HG03354 (cell line): ENCODE measurements at regions not wholly inside any gene's neighbourhood (a gene's known extent, or its start where the extent isn't known, plus 50 kb on each side); places are given as distances from the start of the nearest gene placed in this dataset.

Experiments used
- ATAC-seq: cut with Tn5 transposase; IDR thresholded peaks from one replicate; pipeline ENCODE4 v1.9.1; 2021; ENCODE audit warnings: mild to moderate bottlenecking; ENCODE audit not compliant: unreplicated experiment, poor library complexity, severe bottlenecking

DNA sequence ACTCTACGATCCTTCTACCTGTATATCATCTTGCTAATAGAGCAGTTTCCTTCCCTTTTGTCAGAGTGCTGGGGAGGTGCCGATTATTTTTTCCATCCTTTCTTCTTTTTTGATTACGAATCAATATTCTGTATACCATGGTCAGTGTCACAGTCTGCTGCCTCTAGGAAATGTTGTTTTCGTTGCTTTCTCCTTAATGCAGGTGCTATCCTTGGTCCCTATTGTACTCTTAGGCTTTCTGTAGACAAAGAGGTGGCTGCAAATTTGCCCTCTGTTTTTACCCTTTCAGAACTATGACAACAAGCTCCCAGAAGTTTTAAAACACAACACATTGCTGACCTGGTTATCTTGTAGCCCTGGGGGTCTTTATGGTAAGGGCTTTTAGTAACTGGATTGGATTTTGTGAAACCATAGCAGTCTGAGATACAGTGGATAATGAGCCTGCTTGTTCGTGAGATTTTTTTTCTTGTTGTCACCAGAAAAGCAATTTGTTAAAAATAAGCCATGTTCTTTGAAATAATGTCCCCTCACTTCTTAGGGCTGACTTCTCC is 430.3 kb upstream of the TPM1 start:
- ATAC-seq, result no peak

DNA sequence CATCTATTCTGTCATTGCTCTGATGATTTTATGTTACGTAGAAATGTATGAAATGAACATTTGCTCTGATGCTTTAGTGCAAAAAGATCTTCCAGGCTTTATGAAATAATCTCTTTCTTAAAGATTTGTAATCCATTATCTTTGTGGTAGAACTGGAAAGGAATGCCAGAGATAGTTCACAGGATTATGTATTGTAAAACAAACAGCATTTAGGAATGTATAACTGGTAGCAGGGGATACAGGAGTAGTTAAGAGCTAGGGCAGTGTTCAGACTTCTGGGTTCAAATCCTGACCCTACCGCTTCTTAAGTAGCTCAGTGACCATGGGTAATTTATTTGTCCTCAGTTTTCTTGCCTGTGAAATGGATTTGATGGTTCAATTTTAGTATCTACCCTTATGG is 429.8 kb upstream of the TPM1 start:
- no peak for ATAC-seq

DNA sequence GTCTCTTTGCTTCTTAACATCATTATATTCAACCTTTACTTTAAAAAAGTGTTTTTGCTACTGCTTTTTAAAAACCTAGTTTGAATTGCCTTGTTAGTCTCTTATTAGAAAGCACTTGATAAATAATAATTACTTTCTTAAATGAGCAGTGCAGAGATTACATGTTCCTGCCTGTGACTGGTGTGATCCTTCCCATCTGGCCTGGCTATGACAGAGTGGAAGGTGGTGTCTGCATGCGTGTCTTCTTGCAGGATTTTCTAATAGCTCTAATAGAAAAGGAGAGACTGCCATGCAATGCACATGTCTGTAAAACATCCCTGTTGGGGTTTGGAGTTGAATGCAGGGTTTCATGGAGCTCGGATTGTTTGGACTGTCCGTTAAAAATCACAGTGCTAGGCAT is 425.8 kb upstream of the TPM1 start:
- ATAC-seq, result no peak

GRCh38 chr15:62617741-62618140 is 424.8 kb upstream of the TPM1 start:
- ATAC-seq, result no peak

DNA sequence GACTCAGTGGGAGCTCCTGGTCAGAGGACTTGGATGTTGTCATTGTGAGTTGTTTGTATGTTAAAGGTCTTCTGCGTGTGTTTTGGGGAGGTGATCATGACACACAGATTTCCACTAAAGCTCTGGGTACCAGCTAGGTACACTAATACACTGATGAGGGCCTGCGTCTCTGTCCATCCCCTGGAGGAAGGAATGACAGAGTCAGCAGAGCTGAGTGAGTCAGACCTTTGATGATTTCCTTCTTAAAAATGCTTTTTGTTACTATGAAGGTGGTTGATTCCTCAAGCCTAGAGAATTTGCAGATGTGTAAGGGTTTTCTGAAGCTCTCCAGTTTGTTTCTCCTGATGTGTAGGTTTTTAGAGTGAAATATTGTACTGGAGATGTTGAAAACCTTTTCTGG is 424.1 kb upstream of the TPM1 start:
- no peak for ATAC-seq

- no peak for ATAC-seq
Measured at GRCh38 chr15:62618846-62619504, 423.6 kb upstream of the TPM1 start.

DNA sequence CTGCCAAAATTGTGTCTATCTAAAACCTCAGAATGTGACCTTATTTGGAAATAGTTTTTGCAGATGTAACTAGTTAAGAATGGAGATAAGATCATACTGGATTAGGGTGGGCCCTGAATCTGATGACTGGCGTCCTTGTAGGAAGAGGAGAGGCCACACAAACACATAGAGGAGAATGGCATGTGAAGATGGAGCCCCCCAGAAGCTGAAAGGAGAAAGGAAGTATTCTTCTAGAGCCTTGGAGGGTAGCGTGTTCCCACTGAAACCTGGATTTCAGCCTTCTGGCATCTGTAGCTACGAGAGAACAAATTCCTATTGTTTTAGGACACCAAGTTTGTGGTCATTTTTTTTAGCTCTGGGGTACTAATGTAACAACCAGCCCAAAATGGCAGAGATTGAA is 423.0 kb upstream of the TPM1 start:
- no peak for ATAC-seq

GRCh38 chr15:62622775-62623174 is 419.8 kb upstream of the TPM1 start:
- ATAC-seq, result no peak

DNA sequence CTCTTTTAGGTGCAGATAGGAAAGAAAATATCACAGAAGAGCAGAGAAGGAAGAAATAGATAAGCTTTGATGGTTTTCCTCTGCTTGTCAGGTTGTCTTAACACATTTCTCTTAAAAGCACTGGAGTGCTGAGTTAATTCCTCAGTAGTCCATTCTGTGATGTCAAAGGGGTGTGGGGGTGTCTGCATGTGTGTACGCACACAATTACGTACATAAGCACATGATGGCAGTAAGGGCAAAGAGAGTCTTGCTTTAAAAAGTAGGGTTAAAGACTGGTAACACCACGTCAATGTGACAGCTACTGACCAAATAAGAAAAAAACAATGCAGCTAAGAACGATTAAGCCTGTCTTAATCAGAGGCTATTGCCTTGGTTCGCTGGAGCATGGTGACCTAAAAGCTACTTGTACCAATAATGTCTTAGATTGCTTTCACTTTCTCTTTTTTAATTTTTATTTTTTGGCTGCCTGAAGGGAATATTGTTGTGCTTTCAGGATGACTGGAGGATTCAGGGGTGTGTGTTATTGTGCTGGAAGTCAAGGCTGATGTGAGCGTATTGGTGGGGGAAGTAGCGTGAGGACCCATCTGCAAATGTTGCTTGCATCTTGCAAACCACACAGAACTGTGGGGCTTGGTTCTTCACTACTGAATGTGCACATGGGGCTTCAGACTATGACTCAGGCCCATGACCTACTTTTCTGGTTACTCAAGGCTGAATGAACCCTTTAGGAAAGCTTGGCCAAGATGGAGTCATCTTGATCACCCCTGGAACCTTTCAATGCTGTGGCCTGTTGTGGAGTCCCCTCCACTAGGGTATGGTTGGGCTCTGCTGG is 417.8 kb upstream of the TPM1 start:
- ATAC-seq, result peak; percentile 72

DNA sequence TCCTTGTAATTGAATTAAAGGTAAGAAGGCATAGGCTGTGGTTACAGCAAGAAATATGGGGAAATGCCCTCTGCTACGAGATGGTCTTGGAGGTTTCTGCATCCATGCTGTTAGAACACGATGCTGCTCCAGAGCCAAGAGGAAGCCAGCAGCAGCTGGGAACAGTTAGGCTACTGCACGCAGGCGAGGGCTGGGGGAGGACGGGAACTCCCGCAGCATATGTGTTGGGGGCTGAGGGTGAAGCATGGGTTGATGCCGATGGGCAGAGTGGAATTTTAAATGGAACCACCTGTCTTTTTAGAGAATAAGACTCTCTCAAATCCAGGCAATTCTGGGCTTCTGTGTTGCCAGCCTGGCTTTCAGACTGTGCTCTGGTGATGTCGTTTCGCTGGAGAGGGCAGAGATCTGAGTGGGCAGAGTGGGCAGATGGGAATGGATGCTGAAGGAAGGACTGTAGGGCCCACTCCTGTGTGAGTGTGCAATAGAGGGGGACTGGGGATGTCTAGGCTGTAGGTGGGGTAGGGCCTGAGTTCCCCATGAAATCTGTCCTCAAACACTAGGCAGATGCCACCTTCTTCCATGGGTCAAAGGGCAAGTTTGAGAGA is 417.0 kb upstream of the TPM1 start:
- ATAC-seq, result no peak

GRCh38 chr15:62626903-62627302 is 415.6 kb upstream of the TPM1 start:
- ATAC-seq, result no peak

DNA sequence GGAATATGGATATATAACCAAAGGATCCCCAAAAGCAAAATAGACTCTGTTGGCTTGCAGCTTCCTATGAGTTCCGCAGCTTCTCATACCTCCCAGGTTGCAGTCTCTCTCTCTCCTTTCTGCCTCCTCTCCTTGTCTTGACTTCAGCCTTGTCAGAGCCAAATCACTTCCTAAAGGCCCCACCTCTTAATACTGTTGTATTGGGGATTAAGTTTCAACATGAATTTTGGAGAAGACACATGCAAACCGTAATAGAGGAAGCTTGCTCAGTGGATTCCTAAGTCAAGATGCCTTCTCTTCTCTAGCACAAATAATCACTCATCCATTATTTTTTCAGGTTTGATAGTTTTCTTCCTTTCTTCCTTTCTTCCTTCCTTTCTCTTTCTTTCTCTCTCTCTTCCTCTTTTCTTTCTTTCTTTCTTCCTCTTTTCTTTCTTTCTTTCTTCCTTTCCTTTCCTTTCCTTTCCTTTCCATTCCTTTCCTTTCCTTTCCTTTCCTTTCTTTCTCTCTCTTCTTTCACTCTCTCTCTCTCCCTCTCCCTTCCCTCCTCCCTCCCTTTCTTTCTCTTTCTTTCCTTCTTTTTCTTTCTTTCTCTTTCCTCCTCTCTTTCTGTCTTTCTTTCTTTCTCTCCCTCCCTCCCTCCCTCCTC is 411.3 kb upstream of the TPM1 start:
- no peak for ATAC-seq

DNA sequence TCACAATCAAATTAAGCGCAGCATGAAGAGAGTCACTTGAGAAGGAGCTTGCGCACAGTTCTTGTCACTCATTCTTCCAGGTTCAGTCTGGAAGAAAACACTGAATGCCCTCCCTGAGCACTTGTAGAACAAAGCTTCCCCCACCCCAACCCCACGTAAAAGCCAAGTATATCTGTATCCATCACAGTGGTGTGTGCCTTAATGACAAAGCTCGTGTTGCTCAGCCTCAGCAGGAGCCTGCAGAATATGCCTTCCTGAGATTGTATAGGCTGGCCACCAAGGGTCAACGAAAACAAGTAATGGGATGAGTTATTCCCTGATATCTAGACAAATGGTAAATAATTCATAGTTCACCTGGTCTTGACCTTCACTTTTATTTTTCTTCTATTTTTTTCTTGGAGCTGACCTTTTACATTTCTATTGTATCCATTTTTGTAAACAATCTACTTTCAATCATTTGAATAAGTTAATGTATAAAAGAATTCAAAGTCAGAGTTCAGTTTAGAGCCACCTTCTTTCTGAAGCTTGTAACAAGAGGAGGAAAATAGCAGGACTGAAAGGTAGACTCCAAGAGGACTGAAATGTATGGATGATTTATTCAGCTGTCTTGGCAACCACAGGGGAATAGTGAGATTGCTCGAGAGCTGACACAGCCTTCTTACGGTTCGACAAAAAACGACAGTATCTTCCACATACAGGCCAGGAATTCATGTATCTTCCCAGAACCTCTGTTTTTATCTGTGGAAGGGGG is 405.5 kb upstream of the TPM1 start:
- no peak for ATAC-seq

DNA sequence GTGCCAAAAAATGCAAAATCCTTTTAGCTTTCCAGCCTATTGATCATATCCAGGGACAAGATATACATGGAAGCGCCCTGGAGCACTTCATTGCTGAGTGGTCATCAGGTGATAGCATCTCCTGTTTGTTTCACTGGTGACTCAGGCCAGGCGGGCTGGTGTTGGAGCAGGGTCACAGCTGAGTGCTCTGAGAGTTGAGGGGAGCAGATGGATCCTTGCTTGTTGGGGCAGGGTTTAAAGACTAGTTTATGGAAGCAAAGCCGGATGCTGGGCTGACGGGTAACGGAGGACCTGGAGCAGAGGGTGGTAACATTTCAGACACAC is 405.0 kb upstream of the TPM1 start:
- ATAC-seq, result no peak

DNA sequence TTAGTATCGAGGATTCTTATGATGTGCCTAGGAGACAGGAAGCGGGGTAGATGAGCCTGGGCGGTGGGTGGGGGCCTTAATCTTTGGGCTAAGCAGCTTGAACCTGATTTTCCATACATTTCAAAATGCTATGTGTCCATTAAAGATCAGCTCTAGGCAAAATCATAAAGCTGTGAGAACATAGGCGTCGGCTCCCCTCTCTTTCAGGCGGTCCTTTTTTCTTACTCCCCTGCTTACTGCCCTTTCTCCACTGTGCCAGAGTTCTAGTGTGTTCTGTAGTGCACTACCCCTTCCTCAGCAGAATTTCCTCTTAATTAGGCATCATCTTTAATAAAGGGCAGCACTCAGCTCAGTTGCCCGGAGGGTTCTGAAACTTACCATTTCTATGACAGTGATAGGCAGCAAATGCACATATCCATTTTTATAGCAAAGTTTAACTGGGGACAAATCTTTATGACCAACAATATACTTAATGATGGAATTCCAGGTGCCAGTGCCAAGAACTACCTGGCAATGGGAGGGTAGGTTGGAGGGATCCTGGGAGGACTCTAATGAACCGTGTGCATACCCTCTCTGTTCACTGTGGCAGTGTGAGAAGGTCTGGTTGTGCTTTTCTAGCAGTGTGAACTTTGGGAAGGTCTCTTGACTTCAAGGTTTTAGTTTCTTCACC is 404.5 kb upstream of the TPM1 start:
- no peak for ATAC-seq

GRCh38 chr15:62639432-62639831 is 403.1 kb upstream of the TPM1 start:
- no peak for ATAC-seq

DNA sequence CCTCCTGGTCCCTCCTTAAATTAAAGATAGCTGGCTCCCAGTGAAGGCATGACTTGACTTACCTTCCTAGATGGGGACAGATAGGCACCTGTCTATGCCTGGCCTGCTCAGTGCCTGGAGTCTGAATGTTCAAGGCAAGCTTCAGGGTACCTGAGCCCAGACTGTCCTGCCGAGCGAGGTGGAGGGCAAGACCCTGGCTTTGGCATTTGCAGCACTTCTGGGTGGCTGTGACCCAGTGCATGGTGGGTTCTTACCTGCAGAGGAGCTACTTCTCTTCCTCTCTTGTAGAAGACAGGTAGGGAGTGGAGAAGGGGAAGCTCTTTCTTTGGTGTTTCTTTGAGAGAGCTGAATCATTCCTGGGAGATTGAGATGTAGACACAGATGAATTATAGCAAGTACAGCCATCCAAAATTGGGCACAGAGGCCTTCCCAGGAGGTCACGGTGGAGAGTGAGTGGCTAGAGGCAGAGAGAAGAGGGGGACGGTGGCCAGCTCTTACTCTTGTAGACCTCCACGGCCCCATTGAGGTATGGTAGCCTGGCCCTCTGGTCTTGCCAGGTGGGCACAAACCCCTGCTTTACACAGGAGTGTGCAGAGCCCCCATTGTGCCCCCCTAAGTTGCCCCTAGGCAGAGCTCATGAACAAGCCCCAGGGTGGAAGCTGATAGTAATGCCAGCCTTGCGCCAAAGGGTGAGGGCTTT is 402.5 kb upstream of the TPM1 start:
- ATAC-seq, result no peak

DNA sequence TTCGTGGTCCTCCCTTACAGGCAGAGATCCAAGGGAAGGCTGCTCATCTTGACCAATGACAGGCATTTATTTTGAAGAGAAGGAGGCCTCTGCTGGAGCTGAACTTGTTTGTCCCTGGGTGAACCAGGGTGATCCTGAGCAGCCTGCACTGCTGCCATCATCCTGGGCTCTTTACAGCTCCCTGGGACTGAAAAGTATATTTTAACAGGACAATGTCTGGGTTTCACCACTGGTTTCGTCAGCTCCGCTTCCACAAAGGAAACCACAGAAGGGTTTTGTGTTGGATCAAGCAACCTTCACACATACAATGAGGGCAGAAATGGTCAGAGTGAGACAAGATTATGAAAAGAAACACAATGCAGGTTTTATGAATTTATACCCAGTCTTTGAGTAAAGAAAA is 400.7 kb upstream of the TPM1 start:
- ATAC-seq, result no peak

DNA sequence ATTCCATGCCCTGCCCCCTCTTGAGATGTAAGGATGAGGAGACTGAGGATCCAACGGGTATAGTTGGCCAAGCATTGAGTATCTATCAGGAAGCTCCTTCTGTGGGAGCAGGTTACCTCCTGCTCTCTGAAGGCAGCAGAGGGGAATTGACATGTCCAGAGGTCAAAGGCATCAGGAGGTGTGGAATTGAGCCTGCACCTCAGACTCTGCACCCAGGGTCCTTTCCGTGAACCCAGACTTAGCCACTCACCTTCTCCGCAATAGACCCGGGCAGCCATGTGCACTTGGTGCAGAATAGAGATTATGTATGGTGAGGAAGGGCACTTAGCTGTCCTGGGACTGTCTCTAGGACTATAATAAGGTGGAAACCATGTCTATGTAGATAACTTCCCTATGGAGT is 399.0 kb upstream of the TPM1 start:
- no peak for ATAC-seq
